GM12878 (cell line): ENCODE measurements at regions not wholly inside any gene's neighbourhood (a gene's known extent, or its start where the extent isn't known, plus 50 kb on each side); places are given as distances from the start of the nearest gene placed in this dataset.

ENCODE experiments used
- ATAC-seq: fragments of 200-7000 bp; cut with Tn5 transposase; 3 replicates; pipeline ENCODE4 v1.9.1; 2020; ENCODE audit warnings: mild to moderate bottlenecking, moderate library complexity
- BruUV-seq: library from RNA; stranded (reverse); fragments of 400-500 nt; replicated peaks from 2 replicates; lab custom pipeline; 2021; lab: Mats Ljungman, UMichigan
- CTCF ChIA-PET: fragments of 300-600 bp; sonication (Branson Sonifier 250); formaldehyde crosslinking; extraction: SDS; loops from one replicate; lab custom pipeline; 2021; ENCODE audit warnings: inconsistent platforms; lab: Yijun Ruan, JAX
- POLR2A ChIA-PET: fragments of 350-600 bp; formaldehyde crosslinking; extraction: SDS; loops from one replicate; lab custom pipeline; 2021; ENCODE audit warnings: inconsistent platforms; lab: Charles Lee
- RAD21 ChIA-PET: fragments of 300-600 bp; sonication (Branson Sonifier 250); formaldehyde crosslinking; loops from one replicate; lab custom pipeline; 2023; ENCODE audit warnings: antibody characterized with exemption; ENCODE audit not compliant: unreplicated experiment; lab: Charles Lee
- SMC1A ChIA-PET: fragments of 300-600 bp; sonication (Branson Sonifier 250); formaldehyde crosslinking; loops from one replicate; lab custom pipeline; 2023; ENCODE audit not compliant: unreplicated experiment, uncharacterized antibody; lab: Charles Lee
- DNase-seq: peaks from one replicate; pipeline ENCODE4 v3.0.0-alpha.2; 2011; ENCODE audit warnings: low read depth, low spot score
- FAIRE-seq: peaks from 3 replicates; lab custom pipeline; 2011; peaks lifted over from hg19 to GRCh38; lab: Jason Lieb, UNC
- H2AFZ ChIP-seq: 2 replicates; pipeline ENCODE4 v1.6.0; 2011; ENCODE audit warnings: low read depth, low read length, control low read depth; ENCODE audit not compliant: control insufficient read depth
- H3K27ac ChIP-seq: 2 replicates; pipeline ENCODE4 v1.5.1; 2011; ENCODE audit warnings: control low read depth; ENCODE audit not compliant: control insufficient read depth, insufficient read depth
- H3K27me3 ChIP-seq, 2 experiments: replicated peaks in 1 of 2; 2 replicates each; pipeline versions ENCODE4 v1.6.0 to v1.6.1; 2011; ENCODE audit warnings: low read length in 1 of 2; ENCODE audit not compliant: control insufficient read depth in 2 of 2, insufficient read depth in 2 of 2
- H3K36me3 ChIP-seq, 2 experiments: 2 replicates each; pipeline ENCODE4 v1.5.1; 2011; ENCODE audit warnings: low read length in 1 of 2; ENCODE audit not compliant: control insufficient read depth in 2 of 2, insufficient read depth in 2 of 2
- H3K4me1 ChIP-seq: 2 replicates; pipeline ENCODE4 v1.6.1; 2011; ENCODE audit warnings: mild to moderate bottlenecking, low read length, moderate library complexity, mixed read lengths; ENCODE audit not compliant: control insufficient read depth, insufficient read depth
- H3K4me2 ChIP-seq: 2 replicates; pipeline ENCODE4 v1.6.0; 2011; ENCODE audit warnings: control low read depth; ENCODE audit not compliant: control insufficient read depth, insufficient read depth
- H3K4me3 ChIP-seq: fragments of 200-600 bp; sonication (generic); 2 replicates; pipeline ENCODE4 v1.5.1; 2016
- H3K79me2 ChIP-seq: 2 replicates; pipeline ENCODE4 v1.6.0; 2011; ENCODE audit warnings: low read length; ENCODE audit not compliant: control insufficient read depth, insufficient read depth
- H3K9ac ChIP-seq: 2 replicates; pipeline ENCODE4 v1.8.0; 2011; ENCODE audit warnings: low read length, control low read depth, mixed read lengths; ENCODE audit not compliant: control insufficient read depth, insufficient read depth
- H3K9me3 ChIP-seq: replicated peaks from 3 replicates; pipeline ENCODE4 v1.5.1; 2011; ENCODE audit warnings: mild to moderate bottlenecking, low read length; ENCODE audit not compliant: control insufficient read depth, insufficient read depth
- H4K20me1 ChIP-seq: 2 replicates; pipeline ENCODE4 v1.6.0; 2011; ENCODE audit not compliant: control insufficient read depth, insufficient read depth
- HDAC6 ChIP-seq: fragments of 200-600 bp; sonication (generic); IDR thresholded peaks from one replicate; pipeline ENCODE4 v1.8.0; 2017; ENCODE audit warnings: antibody characterized with exemption; ENCODE audit not compliant: unreplicated experiment
- SRF ChIP-seq, 2 experiments: IDR thresholded peaks; 2 replicates each; pipeline ENCODE4 v1.6.1; 2011; ENCODE audit warnings: low read depth in 2 of 2, low read length in 2 of 2, mild to moderate bottlenecking in 1 of 2, moderate library complexity in 1 of 2
- STAT3 ChIP-seq: IDR thresholded peaks from 2 replicates; pipeline ENCODE4 v1.6.1; 2011; ENCODE audit warnings: low read depth, low read length, improper control_type of control experiment
- TCF7 ChIP-seq: IDR thresholded peaks from 2 replicates; pipeline ENCODE4 v1.6.1; 2014; ENCODE audit warnings: antibody characterized with exemption, borderline replicate concordance
- WGBS: methylation state at CpG from one replicate; pipeline ENCODE4 v1.1.6; 2016; ENCODE audit warnings: low lambda C conversion rate; ENCODE audit not compliant: insufficient replicate concordance, insufficient coverage; ENCODE audit errors: missing lambda C conversion rate; 5-methylcytosine and 5-hydroxymethylcytosine counted together
- in situ Hi-C: fragments of 300-500 bp; cut with MboI; formaldehyde crosslinking; loops from 9 replicates; pipeline ENCODE4 v1.14.3; 2018; ENCODE audit warnings: mixed read lengths
- intact Hi-C: fragments of 100-400 bp; cut with micrococcal nuclease; formaldehyde crosslinking; loops from one replicate; pipeline ENCODE4 v1.14.2; 2022; ENCODE audit not compliant: unreplicated experiment
- TF ChIP-seq, protein P1 (sequence below): fragments of 450-650 bp; IDR thresholded peaks from 2 replicates; pipeline ENCODE4 v1.6.1; 2018; ENCODE audit warnings: borderline replicate concordance, mild to moderate bottlenecking; ENCODE audit not compliant: partially characterized antibody
- TF ChIP-seq, protein P2 (sequence below): fragments of 450-650 bp; IDR thresholded peaks from 2 replicates; pipeline ENCODE4 v1.6.1; 2014; ENCODE audit warnings: mild to moderate bottlenecking

GRCh38 chr6:148134592-148134991 is 208.0 kb upstream of the SASH1 start:
- FAIRE-seq (no peak), DNase-seq (no peak), ATAC-seq (no peak)
- Histone ChIP-seq H3K27me3 (peaks cover 0 to 2% of the 10 kb centered on the region in 2 experiments; a peak in 1 of 4 replicates), H2AFZ (no peak overlapping the region), H3K79me2 (no peaks in the 10 kb centered on the region), H3K27ac (no peak overlapping the region), H3K4me2 (no peak overlapping the region), H3K4me3 (no peak overlapping the region), H3K36me3 (no peaks in the 10 kb centered on the region), H3K9me3 (no peaks in the 10 kb centered on the region), H3K9ac (no peak overlapping the region), H4K20me1 (no peaks in the 10 kb centered on the region), H3K4me1 (no peaks in the 10 kb centered on the region)
- intact Hi-C loops, result no loop called here
- no TSS peak for BruUV-seq
- 36% methylated on average over 6 of the region's 6 CpGs for WGBS
- CTCF ChIA-PET, result interaction anchor here (1.4 to 2.0 kb wide), 2 partner anchors 11 to 14 kb away, joined by 3 to 8 read pairs; no protein-coding TSS in a partner anchor
- TF ChIP-seq, protein P1, sequence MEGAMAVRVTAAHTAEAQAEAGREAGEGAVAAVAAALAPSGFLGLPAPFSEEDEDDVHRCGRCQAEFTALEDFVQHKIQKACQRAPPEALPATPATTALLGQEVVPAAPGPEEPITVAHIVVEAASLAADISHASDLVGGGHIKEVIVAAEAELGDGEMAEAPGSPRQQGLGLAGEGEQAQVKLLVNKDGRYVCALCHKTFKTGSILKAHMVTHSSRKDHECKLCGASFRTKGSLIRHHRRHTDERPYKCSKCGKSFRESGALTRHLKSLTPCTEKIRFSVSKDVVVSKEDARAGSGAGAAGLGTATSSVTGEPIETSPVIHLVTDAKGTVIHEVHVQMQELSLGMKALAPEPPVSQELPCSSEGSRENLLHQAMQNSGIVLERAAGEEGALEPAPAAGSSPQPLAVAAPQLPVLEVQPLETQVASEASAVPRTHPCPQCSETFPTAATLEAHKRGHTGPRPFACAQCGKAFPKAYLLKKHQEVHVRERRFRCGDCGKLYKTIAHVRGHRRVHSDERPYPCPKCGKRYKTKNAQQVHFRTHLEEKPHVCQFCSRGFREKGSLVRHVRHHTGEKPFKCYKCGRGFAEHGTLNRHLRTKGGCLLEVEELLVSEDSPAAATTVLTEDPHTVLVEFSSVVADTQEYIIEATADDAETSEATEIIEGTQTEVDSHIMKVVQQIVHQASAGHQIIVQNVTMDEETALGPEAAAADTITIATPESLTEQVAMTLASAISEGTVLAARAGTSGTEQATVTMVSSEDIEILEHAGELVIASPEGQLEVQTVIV, result no peak
- TF ChIP-seq TCF7 (no peak), SRF (IDR thresholded peaks at IDR 0.05; ENCODE audit: low read depth in 2 of 2, low read length in 2 of 2) (no peak), HDAC6 (no peak), STAT3 (no peak)
- TF ChIP-seq, protein P2, sequence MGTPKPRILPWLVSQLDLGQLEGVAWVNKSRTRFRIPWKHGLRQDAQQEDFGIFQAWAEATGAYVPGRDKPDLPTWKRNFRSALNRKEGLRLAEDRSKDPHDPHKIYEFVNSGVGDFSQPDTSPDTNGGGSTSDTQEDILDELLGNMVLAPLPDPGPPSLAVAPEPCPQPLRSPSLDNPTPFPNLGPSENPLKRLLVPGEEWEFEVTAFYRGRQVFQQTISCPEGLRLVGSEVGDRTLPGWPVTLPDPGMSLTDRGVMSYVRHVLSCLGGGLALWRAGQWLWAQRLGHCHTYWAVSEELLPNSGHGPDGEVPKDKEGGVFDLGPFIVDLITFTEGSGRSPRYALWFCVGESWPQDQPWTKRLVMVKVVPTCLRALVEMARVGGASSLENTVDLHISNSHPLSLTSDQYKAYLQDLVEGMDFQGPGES, result no peak
- POLR2A ChIA-PET, result no interaction called here
- in situ Hi-C loops, result no loop called here
- RAD21 ChIA-PET, result no interaction called here
- SMC1A ChIA-PET, result interaction anchor here (1.8 kb wide), 1 partner anchor 13 kb away, joined by 4 read pairs; no protein-coding TSS in a partner anchor
